ENCODE measurements at regions not wholly inside any gene's neighbourhood (a gene's known extent, or its start where the extent isn't known, plus 50 kb on each side); places are given as distances from the start of the nearest gene placed in this dataset.

DNA sequence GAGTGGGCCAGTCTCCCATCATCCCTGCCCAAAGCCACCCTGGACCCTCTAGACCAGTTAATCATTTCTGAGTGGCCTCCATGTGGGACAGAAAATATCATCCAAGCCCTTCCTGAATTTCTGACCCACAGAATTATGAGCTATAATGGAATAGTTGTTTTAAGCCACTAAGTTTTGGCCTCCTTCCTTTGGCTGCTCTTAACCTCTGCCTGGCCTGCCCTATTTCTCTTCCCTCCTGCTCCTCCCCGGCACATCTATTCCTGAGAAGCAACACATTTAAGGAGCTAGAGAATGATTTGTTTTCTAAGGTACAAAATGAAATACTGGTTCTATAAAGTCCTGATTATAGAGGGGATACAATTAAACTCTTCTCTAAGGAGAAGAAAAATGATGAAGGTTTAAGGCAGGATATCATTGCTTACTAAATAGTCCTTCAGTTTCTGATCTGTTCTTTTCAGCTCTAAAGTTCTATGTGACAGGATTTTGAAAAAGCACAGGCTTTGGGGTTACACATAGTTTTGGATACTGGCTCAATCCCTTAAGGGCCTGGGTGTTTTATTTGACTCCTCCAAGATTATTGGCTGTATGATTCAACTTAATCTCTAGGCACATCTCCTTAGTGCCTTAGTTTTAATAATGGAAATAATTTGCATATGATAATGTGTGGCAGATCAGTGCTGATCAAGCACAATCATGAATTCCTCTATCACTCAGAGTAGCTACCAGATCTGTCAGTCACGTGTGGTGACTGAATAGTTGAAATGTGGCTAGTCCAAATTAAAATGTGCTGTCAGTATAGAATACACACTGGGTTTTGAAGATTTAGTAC is 240.3 kb downstream of the VAPA start:
- RAD21 ChIA-PET (ENCODE audit: low non-redundant PET in 1 of 2, low total read pairs in 2 of 2, uncharacterized antibody in 2 of 2, unreplicated experiment in 2 of 2): no interaction called here
- no TSS peak for BruUV-seq (replicated peaks)
- intact Hi-C loops (cut with micrococcal nuclease): no loop called here
- no peak overlapping the region for H3K4me3 ChIP-seq (replicated peaks in 1 of 2; ENCODE audit: low read depth in 1 of 2, low read length in 2 of 2)
- H3K27ac ChIP-seq (ENCODE audit: low read depth, low read length): no peak overlapping the region
- H3K4me1 ChIP-seq (ENCODE audit: control insufficient read depth in 1 of 2, insufficient read depth in 2 of 2, low read length in 2 of 2): no peaks in the 10 kb centered on the region
- DNase-seq (ENCODE audit: low read depth, low spot score) (no peak), ATAC-seq (no peak)
- H4K20me1 ChIP-seq (ENCODE audit: insufficient read depth): no peaks in the 10 kb centered on the region
- POLR2A ChIA-PET: no interaction called here
- no peaks in the 10 kb centered on the region for H3K27me3 ChIP-seq (ENCODE audit: insufficient read depth, low read length)
- no peaks in the 10 kb centered on the region for H3K36me3 ChIP-seq (ENCODE audit: control insufficient read depth in 1 of 2, insufficient read depth in 2 of 2, low read length in 2 of 2)
- CTCF ChIA-PET: no interaction called here
- TF ChIP-seq JUND (IDR thresholded peaks at IDR 0.05): no peak
- TF ChIP-seq ELF1 (IDR thresholded peaks at IDR 0.05; ENCODE audit: borderline replicate concordance, low read depth): no peak
- no peak for TF ChIP-seq RAD21 (IDR thresholded peaks at IDR 0.05; ENCODE audit: low read depth)
- no peak for TF ChIP-seq SIN3A (IDR thresholded peaks at IDR 0.05; ENCODE audit: low read depth)
- TF ChIP-seq POLR2AphosphoS5 (IDR thresholded peaks at IDR 0.05; ENCODE audit: low read depth, low read length): no peak
- no peak for TF ChIP-seq EZH2 (IDR thresholded peaks at IDR 0.05)
- no peak for TF ChIP-seq EZH2phosphoT487 (IDR thresholded peaks at IDR 0.05; ENCODE audit: borderline replicate concordance)
- no peak for TF ChIP-seq EGR1 (IDR thresholded peaks at IDR 0.05; ENCODE audit: low read depth)
- no peak for TF ChIP-seq CEBPB (IDR thresholded peaks at IDR 0.05; ENCODE audit: low read depth)
- TF ChIP-seq SRF (IDR thresholded peaks at IDR 0.05; ENCODE audit: low read depth): no peak
- TF ChIP-seq FOSL1 (IDR thresholded peaks at IDR 0.05; ENCODE audit: low read depth): no peak
- TF ChIP-seq SP1 (IDR thresholded peaks at IDR 0.05; ENCODE audit: low read depth): no peak
- TF ChIP-seq, protein P1, sequence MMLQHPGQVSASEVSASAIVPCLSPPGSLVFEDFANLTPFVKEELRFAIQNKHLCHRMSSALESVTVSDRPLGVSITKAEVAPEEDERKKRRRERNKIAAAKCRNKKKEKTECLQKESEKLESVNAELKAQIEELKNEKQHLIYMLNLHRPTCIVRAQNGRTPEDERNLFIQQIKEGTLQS (IDR thresholded peaks at IDR 0.05): no peak
- no peak for TF ChIP-seq YY1 (IDR thresholded peaks at IDR 0.05; ENCODE audit: extremely low read depth, insufficient replicate concordance, low read depth, low read length)
- no peak overlapping the region for H2AFZ ChIP-seq (ENCODE audit: low read depth, low read length, poor library complexity, severe bottlenecking)
- H3K4me2 ChIP-seq (ENCODE audit: low read length): no peak overlapping the region
- no peak overlapping the region for H3K9ac ChIP-seq (ENCODE audit: low read length)
- no peaks in the 10 kb centered on the region; a peak in 1 of 4 replicates for H3K9me3 ChIP-seq (ENCODE audit: control insufficient read depth in 1 of 2, insufficient read depth in 1 of 2, low read depth in 1 of 2, low read length in 2 of 2)
- H3K79me2 ChIP-seq (ENCODE audit: insufficient read depth, low read length): no peaks in the 10 kb centered on the region
- H3K9me2 ChIP-seq (ENCODE audit: insufficient read depth): no peaks in the 10 kb centered on the region

Measured in HCT116 (cell line).